ENCODE measurements at regions not wholly inside any gene's neighbourhood (a gene's known extent, or its start where the extent isn't known, plus 50 kb on each side); places are given as distances from the start of the nearest gene placed in this dataset.

GRCh38 chr11:127330044-127330443 lies 329.5 kb upstream of the KIRREL3 start:
- no peak for TF ChIP-seq CTCF (IDR thresholded peaks at IDR 0.05)
- TF ChIP-seq POLR2A (IDR thresholded peaks at IDR 0.05): no peak
- no peak for TF ChIP-seq POLR2AphosphoS5 (IDR thresholded peaks at IDR 0.05)

All from prostate gland (tissue), 2 donors.